Retinal pigment epithelial cell (primary cell): ENCODE measurements at regions not wholly inside any gene's neighbourhood (a gene's known extent, or its start where the extent isn't known, plus 50 kb on each side); places are given as distances from the start of the nearest gene placed in this dataset.

Source experiments
- DNase-seq: peaks from one replicate; pipeline ENCODE4 v3.0.0-alpha.2; 2010; ENCODE audit warnings: low read depth
- H3K4me3 ChIP-seq: 2 replicates; pipeline ENCODE4 v1.5.1; 2011; ENCODE audit warnings: mild to moderate bottlenecking, low read length, control low read depth, moderate library complexity
- TF ChIP-seq, protein P1 (sequence below): conservative IDR thresholded peaks from 2 replicates; pipeline ENCODE4 v1.5.1; 2011; ENCODE audit warnings: low read depth, low read length, control low read depth, inconsistent platforms

DNA sequence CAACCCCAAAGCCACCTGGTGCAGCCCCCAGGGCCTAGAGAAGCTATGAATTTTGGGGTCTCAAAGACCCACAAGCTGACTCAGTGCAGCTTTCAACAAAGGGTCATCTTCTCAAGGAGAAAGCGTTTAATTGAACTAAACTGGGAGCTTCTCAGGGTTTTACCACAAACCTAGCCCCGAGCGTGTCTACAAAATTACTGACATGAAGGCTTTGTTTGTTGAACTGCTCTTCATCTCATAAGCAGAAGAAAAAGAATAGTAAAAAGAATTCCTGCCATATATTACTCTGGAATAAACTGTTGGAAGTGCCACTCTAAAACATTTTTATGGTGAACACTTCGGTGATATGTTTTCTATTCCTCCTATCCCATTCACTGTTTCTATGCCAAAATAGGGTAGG, 50.8 kb upstream of the INCENP start:
- DNase-seq: no peak
- TF ChIP-seq, protein P1, sequence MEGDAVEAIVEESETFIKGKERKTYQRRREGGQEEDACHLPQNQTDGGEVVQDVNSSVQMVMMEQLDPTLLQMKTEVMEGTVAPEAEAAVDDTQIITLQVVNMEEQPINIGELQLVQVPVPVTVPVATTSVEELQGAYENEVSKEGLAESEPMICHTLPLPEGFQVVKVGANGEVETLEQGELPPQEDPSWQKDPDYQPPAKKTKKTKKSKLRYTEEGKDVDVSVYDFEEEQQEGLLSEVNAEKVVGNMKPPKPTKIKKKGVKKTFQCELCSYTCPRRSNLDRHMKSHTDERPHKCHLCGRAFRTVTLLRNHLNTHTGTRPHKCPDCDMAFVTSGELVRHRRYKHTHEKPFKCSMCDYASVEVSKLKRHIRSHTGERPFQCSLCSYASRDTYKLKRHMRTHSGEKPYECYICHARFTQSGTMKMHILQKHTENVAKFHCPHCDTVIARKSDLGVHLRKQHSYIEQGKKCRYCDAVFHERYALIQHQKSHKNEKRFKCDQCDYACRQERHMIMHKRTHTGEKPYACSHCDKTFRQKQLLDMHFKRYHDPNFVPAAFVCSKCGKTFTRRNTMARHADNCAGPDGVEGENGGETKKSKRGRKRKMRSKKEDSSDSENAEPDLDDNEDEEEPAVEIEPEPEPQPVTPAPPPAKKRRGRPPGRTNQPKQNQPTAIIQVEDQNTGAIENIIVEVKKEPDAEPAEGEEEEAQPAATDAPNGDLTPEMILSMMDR: no peak
- no peak overlapping the region for H3K4me3 ChIP-seq

DNA sequence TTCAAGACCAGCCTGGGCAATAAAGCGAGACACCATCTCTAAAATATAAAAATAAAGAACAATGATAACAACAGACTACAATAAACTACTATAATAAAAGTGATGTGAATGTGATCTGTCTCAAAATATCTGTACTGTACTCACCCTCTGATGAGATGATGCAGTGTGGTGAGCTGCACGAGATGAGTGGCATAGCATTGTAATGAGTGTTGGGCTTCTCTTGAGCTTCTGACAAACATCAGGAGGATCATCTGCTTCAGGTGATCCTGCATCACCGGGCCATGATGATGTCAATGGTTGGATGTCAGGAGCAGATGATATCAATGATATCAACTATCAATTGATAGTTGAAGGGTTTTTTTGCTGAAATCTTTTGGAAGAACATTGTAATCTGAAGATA, 52.4 kb upstream of the INCENP start:
- TF ChIP-seq, protein P1: no peak
- no peak for DNase-seq
- H3K4me3 ChIP-seq: no peak overlapping the region

DNA sequence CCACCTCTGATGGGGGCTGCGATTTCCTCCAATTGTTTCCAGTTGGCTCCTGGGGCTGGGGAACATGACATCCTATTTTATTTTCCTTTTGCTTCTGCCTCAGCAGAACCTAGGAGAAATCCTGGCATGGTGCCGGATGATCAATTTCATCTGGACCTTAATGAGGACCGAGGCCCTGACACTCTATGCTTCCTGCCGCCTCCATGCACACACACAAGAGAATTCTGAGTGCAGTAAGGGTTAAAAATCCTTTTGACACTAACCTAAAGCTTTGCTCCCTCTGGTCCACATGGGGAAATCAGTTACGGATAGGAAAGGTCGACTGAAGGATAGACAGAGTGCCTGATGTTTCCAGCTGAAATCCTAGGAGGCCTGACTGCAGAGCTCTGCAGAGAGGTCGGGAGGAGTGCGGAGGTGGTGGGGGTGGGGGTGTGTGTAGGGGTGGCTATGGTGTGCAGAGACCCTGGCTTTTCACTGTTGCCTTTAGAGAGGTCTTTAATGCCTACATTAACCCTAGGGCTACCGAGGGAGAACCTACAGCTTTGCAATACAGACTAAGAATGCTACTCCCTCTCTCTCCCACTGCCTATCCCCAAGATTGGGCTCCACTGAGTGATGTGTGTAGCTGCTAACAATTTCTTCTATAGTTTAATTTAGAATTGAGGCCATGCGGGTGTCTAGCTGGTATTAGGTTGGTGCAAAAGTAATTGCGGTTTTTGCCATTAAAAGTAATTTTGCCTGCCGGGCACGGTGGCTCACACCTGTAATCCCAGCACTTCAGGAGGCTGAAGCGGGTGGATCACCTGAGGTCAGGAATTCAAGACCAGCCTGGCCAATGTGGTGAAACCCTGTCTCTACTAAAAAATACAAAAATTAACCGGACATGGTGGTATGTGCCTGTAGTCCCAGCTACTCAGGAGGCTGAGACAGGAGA, 53.6 kb upstream of the INCENP start:
- TF ChIP-seq, protein P1: no peak

DNA sequence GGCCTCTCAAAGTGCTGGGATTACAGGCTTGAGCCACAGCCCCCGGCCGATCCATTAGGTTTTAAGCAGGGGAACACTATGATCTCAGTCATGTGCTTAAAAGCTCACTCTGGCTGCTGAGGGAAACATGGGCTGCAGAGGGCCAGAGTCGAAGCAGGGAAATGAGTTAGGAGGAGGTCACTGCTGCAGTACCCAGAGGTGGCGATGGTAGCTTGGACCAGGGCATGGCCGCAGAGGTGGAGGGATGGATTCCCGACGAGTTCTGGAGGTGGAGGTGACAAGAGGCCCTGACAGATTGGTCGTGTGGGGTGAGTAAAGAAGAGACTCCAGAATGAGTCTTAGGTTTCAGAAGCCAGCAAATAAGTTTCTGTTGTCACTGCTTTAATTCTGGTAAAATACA, 54.4 kb upstream of the INCENP start:
- DNase-seq: no peak
- no peak overlapping the region for H3K4me3 ChIP-seq
- TF ChIP-seq, protein P1: no peak

More for the DNA sequence above, 53.6 kb upstream of the INCENP start:
- DNase-seq: no peak
- H3K4me3 ChIP-seq: no peak overlapping the region

DNA sequence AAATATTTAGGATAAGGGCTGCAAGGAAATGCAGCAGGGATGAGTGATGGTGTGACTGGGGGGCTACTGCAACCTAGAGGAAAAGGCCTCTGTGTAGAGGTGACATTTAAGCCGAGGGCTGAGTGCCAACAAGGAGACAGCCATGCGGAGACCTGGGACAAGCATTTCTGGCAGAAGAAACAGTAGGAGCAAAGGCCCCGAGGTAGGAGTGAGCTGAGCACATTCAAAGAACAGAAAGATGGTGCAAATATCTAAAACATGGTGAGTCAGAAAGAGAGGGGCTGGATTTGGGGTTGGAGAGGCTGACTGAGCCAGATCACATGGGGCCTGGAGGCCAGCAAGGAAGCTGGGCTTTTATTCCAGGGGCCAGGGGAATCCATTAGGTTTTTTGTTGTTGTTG, 55.1 kb upstream of the INCENP start:
- no peak overlapping the region for H3K4me3 ChIP-seq
- TF ChIP-seq, protein P1: no peak
- no peak for DNase-seq

DNA sequence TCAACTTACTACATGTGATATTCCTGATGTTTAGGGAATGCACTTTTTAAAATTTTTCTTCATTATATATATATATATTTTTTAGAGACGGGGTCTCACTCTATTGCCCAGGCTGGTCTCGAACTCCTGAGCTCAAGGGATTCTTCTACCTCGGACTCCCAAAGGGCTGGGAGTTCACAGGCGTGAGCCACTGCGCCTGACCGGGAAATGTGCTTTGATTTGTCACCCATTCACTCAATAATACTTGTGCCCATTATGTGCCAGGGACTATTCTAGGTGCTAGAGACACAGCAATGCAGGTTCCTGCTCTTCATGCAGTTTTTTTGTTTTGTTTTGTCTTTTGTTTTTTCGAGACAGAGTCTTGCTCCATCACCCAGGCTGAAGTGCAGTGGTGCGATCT, 56.1 kb upstream of the INCENP start:
- no peak for DNase-seq
- TF ChIP-seq, protein P1: no peak

DNA sequence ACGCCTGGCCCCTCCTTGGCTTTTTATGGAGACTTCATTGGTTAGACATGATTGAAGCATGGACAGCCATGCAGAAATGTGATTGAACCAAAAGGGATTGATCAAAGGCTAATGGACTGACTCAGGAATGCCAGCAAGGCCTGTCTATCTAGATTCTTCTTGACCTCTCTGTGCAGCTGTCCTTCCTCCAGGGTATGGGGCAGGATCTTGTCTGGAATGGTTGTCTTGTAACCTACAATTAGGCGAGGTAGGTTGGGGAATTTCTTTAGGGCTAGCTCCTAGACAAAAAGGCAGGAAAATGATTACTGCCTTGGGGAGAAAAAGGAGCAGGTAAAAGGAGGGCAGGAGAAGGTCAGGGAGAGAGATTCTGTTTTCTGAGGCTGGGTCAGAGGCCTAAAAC, 59.6 kb upstream of the INCENP start:
- TF ChIP-seq, protein P1: no peak
- no peak overlapping the region for H3K4me3 ChIP-seq
- DNase-seq: no peak

More for the DNA sequence above, 56.1 kb upstream of the INCENP start:
- no peak overlapping the region for H3K4me3 ChIP-seq
